ENCODE measurements at regions not wholly inside any gene's neighbourhood (a gene's known extent, or its start where the extent isn't known, plus 50 kb on each side); places are given as distances from the start of the nearest gene placed in this dataset.

DNA sequence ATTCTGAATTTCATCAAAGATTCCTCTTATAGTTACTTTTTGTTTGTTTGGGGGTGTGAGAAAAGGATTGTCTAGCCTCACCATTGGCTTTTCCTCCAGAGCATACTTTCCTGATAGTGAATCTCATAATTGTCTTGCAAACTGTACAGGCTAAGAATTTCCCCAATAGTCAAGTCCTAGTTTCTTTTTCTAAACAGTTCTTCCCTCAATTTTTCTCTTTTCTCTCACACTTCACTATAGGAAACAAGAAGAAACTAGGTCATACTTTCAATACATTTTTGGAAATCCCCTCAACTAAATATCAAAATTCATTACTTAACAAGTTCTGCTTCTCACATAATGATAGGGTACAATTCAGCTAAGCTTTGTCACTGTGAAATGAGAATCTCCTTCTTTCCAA lies 241.9 kb downstream of the IL20RB start:
- Histone ChIP-seq H3K79me2 (ENCODE audit: insufficient read depth, low read length) (no peaks in the 10 kb centered on the region), H3K27ac (ENCODE audit: low read depth, low read length, poor library complexity, severe bottlenecking) (no peak overlapping the region), H3K9ac (ENCODE audit: low read length) (no peak overlapping the region), H4K20me1 (ENCODE audit: insufficient read depth, low read length) (no peaks in the 10 kb centered on the region), H3K9me2 (ENCODE audit: low read depth, low read length) (no peaks in the 10 kb centered on the region), H3K4me2 (ENCODE audit: low read length) (no peak overlapping the region), H3F3A (ENCODE audit: insufficient read depth, low read length) (no peaks in the 10 kb centered on the region), H2AFZ (ENCODE audit: low read length) (no peak overlapping the region), H3K36me3 (ENCODE audit: insufficient read depth, low read length) (no peaks in the 10 kb centered on the region), H3K4me3 (ENCODE audit: low read depth, low read length, poor library complexity, severe bottlenecking) (no peak overlapping the region), H3K9me3 (ENCODE audit: low read length) (no peaks in the 10 kb centered on the region), H3K27me3 (ENCODE audit: insufficient read depth, low read length) (no peaks in the 10 kb centered on the region), H3K4me1 (ENCODE audit: insufficient read depth, low read length, severe bottlenecking) (no peaks in the 10 kb centered on the region)
- TF ChIP-seq EZH2 (IDR thresholded peaks at IDR 0.05; ENCODE audit: borderline replicate concordance, low read length) = no peak
- TF ChIP-seq, protein P1, sequence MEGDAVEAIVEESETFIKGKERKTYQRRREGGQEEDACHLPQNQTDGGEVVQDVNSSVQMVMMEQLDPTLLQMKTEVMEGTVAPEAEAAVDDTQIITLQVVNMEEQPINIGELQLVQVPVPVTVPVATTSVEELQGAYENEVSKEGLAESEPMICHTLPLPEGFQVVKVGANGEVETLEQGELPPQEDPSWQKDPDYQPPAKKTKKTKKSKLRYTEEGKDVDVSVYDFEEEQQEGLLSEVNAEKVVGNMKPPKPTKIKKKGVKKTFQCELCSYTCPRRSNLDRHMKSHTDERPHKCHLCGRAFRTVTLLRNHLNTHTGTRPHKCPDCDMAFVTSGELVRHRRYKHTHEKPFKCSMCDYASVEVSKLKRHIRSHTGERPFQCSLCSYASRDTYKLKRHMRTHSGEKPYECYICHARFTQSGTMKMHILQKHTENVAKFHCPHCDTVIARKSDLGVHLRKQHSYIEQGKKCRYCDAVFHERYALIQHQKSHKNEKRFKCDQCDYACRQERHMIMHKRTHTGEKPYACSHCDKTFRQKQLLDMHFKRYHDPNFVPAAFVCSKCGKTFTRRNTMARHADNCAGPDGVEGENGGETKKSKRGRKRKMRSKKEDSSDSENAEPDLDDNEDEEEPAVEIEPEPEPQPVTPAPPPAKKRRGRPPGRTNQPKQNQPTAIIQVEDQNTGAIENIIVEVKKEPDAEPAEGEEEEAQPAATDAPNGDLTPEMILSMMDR (IDR thresholded peaks at IDR 0.05; ENCODE audit: low read length) = no peak

DNA sequence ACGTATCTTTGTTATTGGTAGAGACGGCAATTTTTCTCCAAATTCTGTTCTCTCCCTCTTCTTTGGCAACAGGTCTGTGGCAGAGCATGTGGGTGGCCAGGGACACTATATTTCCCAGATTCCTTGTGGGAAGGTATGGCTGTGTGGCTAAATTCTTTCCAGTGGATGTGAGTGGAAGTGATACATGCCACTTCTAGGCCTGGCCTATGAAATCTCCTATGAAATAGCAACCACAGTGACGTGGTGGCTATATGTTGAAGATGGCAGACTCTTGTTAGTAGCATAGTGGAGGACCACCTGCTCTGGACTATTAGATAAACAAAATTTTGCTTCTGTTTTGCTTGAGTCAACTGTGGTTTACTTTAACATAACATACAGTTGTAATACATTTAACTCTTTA lies 243.3 kb downstream of the IL20RB start:
- Histone ChIP-seq H3K4me3 (ENCODE audit: low read depth, low read length, poor library complexity, severe bottlenecking) (no peak overlapping the region), H3K9me3 (ENCODE audit: low read length) (no peaks in the 10 kb centered on the region), H3K36me3 (ENCODE audit: insufficient read depth, low read length) (no peaks in the 10 kb centered on the region), H3K9ac (ENCODE audit: low read length) (no peak overlapping the region), H3K27ac (ENCODE audit: low read depth, low read length, poor library complexity, severe bottlenecking) (no peak overlapping the region), H2AFZ (ENCODE audit: low read length) (no peak overlapping the region), H4K20me1 (ENCODE audit: insufficient read depth, low read length) (no peaks in the 10 kb centered on the region), H3K27me3 (ENCODE audit: insufficient read depth, low read length) (no peaks in the 10 kb centered on the region), H3K79me2 (ENCODE audit: insufficient read depth, low read length) (no peaks in the 10 kb centered on the region), H3F3A (ENCODE audit: insufficient read depth, low read length) (no peaks in the 10 kb centered on the region), H3K4me1 (ENCODE audit: insufficient read depth, low read length, severe bottlenecking) (no peaks in the 10 kb centered on the region), H3K4me2 (ENCODE audit: low read length) (no peak overlapping the region), H3K9me2 (ENCODE audit: low read depth, low read length) (no peaks in the 10 kb centered on the region)
- no peak for TF ChIP-seq EZH2 (IDR thresholded peaks at IDR 0.05; ENCODE audit: borderline replicate concordance, low read length)
- TF ChIP-seq, protein P1 (IDR thresholded peaks at IDR 0.05; ENCODE audit: low read length) = no peak

GRCh38 chr3:137202941-137203340 lies 245.2 kb downstream of the IL20RB start:
- H3K4me3 ChIP-seq (ENCODE audit: low read depth, low read length, poor library complexity, severe bottlenecking) = no peak overlapping the region
- no peak overlapping the region for H3K9ac ChIP-seq (ENCODE audit: low read length)
- H3K4me2 ChIP-seq (ENCODE audit: low read length) = no peak overlapping the region
- no peaks in the 10 kb centered on the region for H3K36me3 ChIP-seq (ENCODE audit: insufficient read depth, low read length)
- H3K79me2 ChIP-seq (ENCODE audit: insufficient read depth, low read length) = no peaks in the 10 kb centered on the region
- no peak overlapping the region for H3K27ac ChIP-seq (ENCODE audit: low read depth, low read length, poor library complexity, severe bottlenecking)
- H3K9me3 ChIP-seq (ENCODE audit: low read length) = no peaks in the 10 kb centered on the region
- H3K4me1 ChIP-seq (ENCODE audit: insufficient read depth, low read length, severe bottlenecking) = no peaks in the 10 kb centered on the region
- no peaks in the 10 kb centered on the region for H3K9me2 ChIP-seq (ENCODE audit: low read depth, low read length)
- H4K20me1 ChIP-seq (ENCODE audit: insufficient read depth, low read length) = no peaks in the 10 kb centered on the region
- no peak for TF ChIP-seq EZH2 (IDR thresholded peaks at IDR 0.05; ENCODE audit: borderline replicate concordance, low read length)
- TF ChIP-seq, protein P1 (IDR thresholded peaks at IDR 0.05; ENCODE audit: low read length) = no peak
- H3F3A ChIP-seq (ENCODE audit: insufficient read depth, low read length) = no peaks in the 10 kb centered on the region
- no peak overlapping the region for H2AFZ ChIP-seq (ENCODE audit: low read length)
- no peaks in the 10 kb centered on the region for H3K27me3 ChIP-seq (ENCODE audit: insufficient read depth, low read length)

All from OCI-LY1 (cell line).